A549 (cell line): ENCODE measurements at regions not wholly inside any gene's neighbourhood (a gene's known extent, or its start where the extent isn't known, plus 50 kb on each side); places are given as distances from the start of the nearest gene placed in this dataset.

Source experiments
- ATAC-seq, 2 experiments: fragments of 200-7000 bp in 1 of 2; fragments of >200 bp in 1 of 2; cut with Nextera tagmentation in 1 of 2; cut with Tn5 transposase in 1 of 2; 3 replicates each; pipeline versions ENCODE4 v1.8.0 to v1.9.1; 2018 to 2020; ENCODE audit warnings: mild to moderate bottlenecking in 1 of 2, moderate library complexity in 1 of 2
- CTCF ChIA-PET: fragments of 300-600 bp; sonication (Branson Sonifier 250); formaldehyde crosslinking; extraction: SDS; loops from one replicate; lab custom pipeline; 2021; ENCODE audit warnings: antibody characterized with exemption, inconsistent platforms; lab: Yijun Ruan, JAX
- POLR2A ChIA-PET: fragments of 350-600 bp; formaldehyde crosslinking; extraction: SDS; loops from one replicate; lab custom pipeline; 2021; ENCODE audit warnings: antibody characterized with exemption, inconsistent platforms; lab: Yijun Ruan, JAX
- DNase-seq, 2 experiments: peaks; one replicate each; pipeline versions ENCODE4 v3.0.0 to v3.0.0-alpha.2; 2011 to 2016; ENCODE audit warnings: low read depth in 1 of 2, low spot score in 1 of 2
- FAIRE-seq: peaks from 2 replicates; lab custom pipeline; 2011; peaks lifted over from hg19 to GRCh38; lab: Jason Lieb, UNC
- H3K27ac ChIP-seq, 2 experiments: fragments of >200 bp; sonication (Bioruptor Twin); formaldehyde crosslinking; 3 replicates each; pipeline ENCODE4 v1.5.1; 2016 to 2017
- H3K4me1 ChIP-seq: fragments of >200 bp; sonication (Bioruptor Twin); formaldehyde crosslinking; 3 replicates; pipeline ENCODE4 v1.6.1; 2016
- H3K4me2 ChIP-seq: fragments of >200 bp; sonication (Bioruptor Twin); formaldehyde crosslinking; 3 replicates; pipeline ENCODE4 v1.6.1; 2016
- H3K4me3 ChIP-seq: fragments of >200 bp; sonication (Bioruptor Twin); formaldehyde crosslinking; 3 replicates; pipeline ENCODE4 v1.5.1; 2016
- H3K9me3 ChIP-seq: fragments of >200 bp; sonication (Bioruptor Twin); formaldehyde crosslinking; 3 replicates; pipeline ENCODE4 v1.6.1; 2016
- CBX2 ChIP-seq: fragments of 200-600 bp; sonication (generic); IDR thresholded peaks from 2 replicates; pipeline ENCODE4 v1.6.1; 2016; ENCODE audit warnings: low read depth, mild to moderate bottlenecking, borderline replicate concordance
- CHD2 ChIP-seq: fragments of 150-350 bp; IDR thresholded peaks from 2 replicates; pipeline ENCODE4 v1.6.1; 2014; ENCODE audit warnings: low read length; ENCODE audit not compliant: partially characterized antibody
- CHD4 ChIP-seq: fragments of 200-600 bp; sonication (generic); IDR thresholded peaks from 2 replicates; pipeline ENCODE4 v1.6.1; 2016; ENCODE audit warnings: antibody characterized with exemption, mild to moderate bottlenecking, borderline replicate concordance
- E2F6 ChIP-seq: IDR thresholded peaks from 2 replicates; pipeline ENCODE4 v1.6.1; 2012; ENCODE audit warnings: low read depth, borderline replicate concordance
- EHF ChIP-seq: fragments of 250-450 bp; sonication (Bioruptor Pico); IDR thresholded peaks from 2 replicates; pipeline ENCODE4 v1.5.0; 2020; ENCODE audit warnings: mild to moderate bottlenecking
- EHMT2 ChIP-seq: fragments of 200-600 bp; sonication (generic); IDR thresholded peaks from 2 replicates; pipeline ENCODE4 v1.6.1; 2016; ENCODE audit warnings: antibody characterized with exemption, low read depth, mild to moderate bottlenecking, moderate library complexity
- ELK1 ChIP-seq: fragments of 150-350 bp; IDR thresholded peaks from 2 replicates; pipeline ENCODE4 v1.6.1; 2014; ENCODE audit warnings: low read depth, mild to moderate bottlenecking, low read length
- FOXS1 ChIP-seq: fragments of 250-450 bp; sonication (Bioruptor Pico); IDR thresholded peaks from 2 replicates; pipeline ENCODE4 v1.5.0; 2020; ENCODE audit warnings: mild to moderate bottlenecking, moderate library complexity
- GATA3 ChIP-seq: IDR thresholded peaks from 2 replicates; pipeline ENCODE4 v1.6.1; 2012; ENCODE audit warnings: borderline replicate concordance
- HDAC2 ChIP-seq: fragments of 200-600 bp; sonication (generic); IDR thresholded peaks from 2 replicates; pipeline ENCODE4 v1.6.1; 2016
- HES2 ChIP-seq: fragments of >200 bp; sonication (Bioruptor Twin); formaldehyde crosslinking; IDR thresholded peaks from 2 replicates; pipeline ENCODE4 v1.6.1; 2016
- HOXB13 ChIP-seq: fragments of 250-450 bp; sonication (Bioruptor Pico); IDR thresholded peaks from 2 replicates; pipeline ENCODE4 v1.5.0; 2020; ENCODE audit warnings: low read depth, mild to moderate bottlenecking, moderate library complexity
- HOXB5 ChIP-seq: fragments of 250-450 bp; sonication (Bioruptor Pico); IDR thresholded peaks from 2 replicates; pipeline ENCODE4 v1.5.0; 2020; ENCODE audit warnings: mild to moderate bottlenecking, moderate library complexity
- MAFK ChIP-seq: fragments of 450-650 bp; IDR thresholded peaks from 2 replicates; pipeline ENCODE4 v1.6.1; 2014; ENCODE audit not compliant: partially characterized antibody
- MAZ ChIP-seq: fragments of 150-350 bp; IDR thresholded peaks from 2 replicates; pipeline ENCODE4 v1.6.1; 2014; ENCODE audit warnings: antibody characterized with exemption, low read depth, low read length, borderline replicate concordance
- MYC ChIP-seq: IDR thresholded peaks from 2 replicates; pipeline ENCODE4 v1.6.1; 2012; ENCODE audit warnings: mild to moderate bottlenecking, inconsistent platforms, low read length, improper control_type of control experiment, borderline replicate concordance
- NFE2L2 ChIP-seq: fragments of 150-350 bp; conservative IDR thresholded peaks from 2 replicates; pipeline ENCODE4 v1.6.1; 2014; ENCODE audit warnings: low read length
- POLR2A ChIP-seq: IDR thresholded peaks from 2 replicates; pipeline ENCODE4 v1.6.1; 2012; ENCODE audit warnings: mild to moderate bottlenecking, low read length
- RARB ChIP-seq: fragments of 250-450 bp; sonication (Bioruptor Pico); IDR thresholded peaks from 2 replicates; pipeline ENCODE4 v1.8.0; 2021; ENCODE audit warnings: mild to moderate bottlenecking, moderate library complexity
- RFX5 ChIP-seq: fragments of 450-650 bp; IDR thresholded peaks from 2 replicates; pipeline ENCODE4 v1.7.1; 2014; ENCODE audit warnings: antibody characterized with exemption, mild to moderate bottlenecking, moderate library complexity
- RNF2 ChIP-seq: fragments of 200-600 bp; sonication (generic); IDR thresholded peaks from 2 replicates; pipeline ENCODE4 v1.6.1; 2016; ENCODE audit warnings: low read depth, mild to moderate bottlenecking, antibody characterized with exemption, moderate library complexity, borderline replicate concordance
- SMC3 ChIP-seq: fragments of >200 bp; sonication (Bioruptor Twin); formaldehyde crosslinking; IDR thresholded peaks from 3 replicates; pipeline ENCODE4 v1.6.1; 2018; ENCODE audit warnings: inconsistent platforms
- USF2 ChIP-seq: fragments of 450-650 bp; IDR thresholded peaks from 2 replicates; pipeline ENCODE4 v1.6.1; 2014; ENCODE audit warnings: antibody characterized with exemption
- ZC3H11A ChIP-seq: fragments of 450-650 bp; IDR thresholded peaks from 2 replicates; pipeline ENCODE4 v1.6.1; 2014; ENCODE audit warnings: antibody characterized with exemption, mild to moderate bottlenecking
- ZNF302 ChIP-seq: fragments of 250-450 bp; sonication (Bioruptor Pico); IDR thresholded peaks from 2 replicates; pipeline ENCODE4 v1.9.0; 2021; ENCODE audit warnings: inconsistent platforms, mild to moderate bottlenecking, moderate library complexity
- ZSCAN20 ChIP-seq: fragments of 250-450 bp; sonication (Bioruptor Pico); IDR thresholded peaks from 2 replicates; pipeline ENCODE4 v1.8.0; 2022; ENCODE audit warnings: mild to moderate bottlenecking, moderate library complexity
- WGBS: methylation state at CpG from one replicate; pipeline ENCODE4 v1.1.6; 2017; ENCODE audit errors: missing lambda C conversion rate; 5-methylcytosine and 5-hydroxymethylcytosine counted together

- Histone ChIP-seq H3K27ac (no peak overlapping the region), H3K9me3 (no peaks in the 10 kb centered on the region), H3K4me2 (no peak overlapping the region), H3K4me3 (no peak overlapping the region), H3K4me1 (no peaks in the 10 kb centered on the region)
- POLR2A ChIA-PET, result no interaction called here
- CTCF ChIA-PET, result no interaction called here
- TF ChIP-seq ZNF302, result no peak
- no peak for TF ChIP-seq EHF (CRISPR knock-in tag)
- TF ChIP-seq FOXS1, result no peak
- no peak for TF ChIP-seq RNF2
- no peak for TF ChIP-seq MAFK
- no peak for TF ChIP-seq E2F6
- TF ChIP-seq MYC, result no peak
- no peak for FAIRE-seq
- DNase-seq, result no peak
- ATAC-seq, result no peak
- WGBS, result 53% methylated on average over 9 of the region's 9 CpGs
Measured at GRCh38 chr12:41777064-41777790, 367.4 kb downstream of the GXYLT1 start.

GRCh38 chr12:41772478-41772877 lies 372.2 kb downstream of the GXYLT1 start:
- H3K9me3 ChIP-seq, result no peaks in the 10 kb centered on the region
- FAIRE-seq (no peak), DNase-seq (no peak), ATAC-seq (no peak)
- 22% methylated on average over 4 of the region's 4 CpGs for WGBS
- H3K4me1 ChIP-seq, result no peaks in the 10 kb centered on the region
- no peak overlapping the region for H3K4me3 ChIP-seq
- no peak overlapping the region for H3K27ac ChIP-seq
- TF ChIP-seq CHD4, result no peak
- no peak for TF ChIP-seq RARB (CRISPR knock-in tag)
- TF ChIP-seq HOXB5 (CRISPR knock-in tag), result no peak
- TF ChIP-seq NFE2L2, result no peak
- TF ChIP-seq EHMT2, result no peak
- TF ChIP-seq MAFK, result no peak
- TF ChIP-seq HOXB13 (CRISPR knock-in tag), result no peak
- TF ChIP-seq RFX5, result no peak
- no peak for TF ChIP-seq CBX2
- TF ChIP-seq HDAC2, result no peak
- TF ChIP-seq ELK1, result no peak
- TF ChIP-seq GATA3, result no peak
- TF ChIP-seq, all 56 proteins: peak for 0
- ChIA-PET CTCF (no interaction called here), POLR2A (no interaction called here)
- H3K4me2 ChIP-seq, result no peak overlapping the region

- no peak for ATAC-seq
- WGBS, result 0% methylated on average over 1 of the region's 1 CpG
- Histone ChIP-seq H3K9me3 (no peaks in the 10 kb centered on the region), H3K4me3 (no peak overlapping the region), H3K4me2 (no peak overlapping the region), H3K27ac (no peak overlapping the region), H3K4me1 (no peaks in the 10 kb centered on the region)
- ChIA-PET CTCF (interaction anchor here (0.5 kb wide), 1 partner anchor 1878 kb away, joined by 4 read pairs; no protein-coding TSS in a partner anchor), POLR2A (no interaction called here)
- DNase-seq, result no peak
- no peak for FAIRE-seq
- TF ChIP-seq E2F6 (no peak), USF2 (no peak), MAZ (no peak), POLR2A (no peak), CHD4 (no peak), CHD2 (no peak), ZC3H11A (no peak), HES2 (no peak), SMC3 (no peak), ZSCAN20 (CRISPR knock-in tag) (no peak)
Measured at GRCh38 chr12:41769810-41770209, 374.9 kb downstream of the GXYLT1 start.
